HEK293 (cell line): ENCODE measurements at regions not wholly inside any gene's neighbourhood (a gene's known extent, or its start where the extent isn't known, plus 50 kb on each side); places are given as distances from the start of the nearest gene placed in this dataset.

Experiments used
- CTCF ChIP-seq: fragments of 450-650 bp; formaldehyde crosslinking; IDR thresholded peaks from 2 replicates; pipeline ENCODE4 v1.5.1; 2016; ENCODE audit warnings: missing biosample characterization, missing genetic modification characterization
- PATZ1 ChIP-seq: fragments of 450-650 bp; formaldehyde crosslinking; IDR thresholded peaks from 2 replicates; pipeline ENCODE4 v1.5.1; 2016; ENCODE audit warnings: missing biosample characterization, missing genetic modification characterization
- ZNF514 ChIP-seq: fragments of 450-650 bp; formaldehyde crosslinking; IDR thresholded peaks from 2 replicates; pipeline ENCODE4 v1.5.1; 2016; ENCODE audit warnings: missing biosample characterization, missing genetic modification characterization
- ZNF555 ChIP-seq: fragments of 450-650 bp; formaldehyde crosslinking; conservative IDR thresholded peaks from 2 replicates; pipeline ENCODE4 v1.5.1; 2017; ENCODE audit warnings: missing biosample characterization, mild to moderate bottlenecking, missing genetic modification characterization, inconsistent platforms
- ZSCAN5A ChIP-seq: fragments of 450-650 bp; formaldehyde crosslinking; IDR thresholded peaks from 2 replicates; pipeline ENCODE4 v1.5.1; 2016; ENCODE audit warnings: missing biosample characterization, missing genetic modification characterization

DNA sequence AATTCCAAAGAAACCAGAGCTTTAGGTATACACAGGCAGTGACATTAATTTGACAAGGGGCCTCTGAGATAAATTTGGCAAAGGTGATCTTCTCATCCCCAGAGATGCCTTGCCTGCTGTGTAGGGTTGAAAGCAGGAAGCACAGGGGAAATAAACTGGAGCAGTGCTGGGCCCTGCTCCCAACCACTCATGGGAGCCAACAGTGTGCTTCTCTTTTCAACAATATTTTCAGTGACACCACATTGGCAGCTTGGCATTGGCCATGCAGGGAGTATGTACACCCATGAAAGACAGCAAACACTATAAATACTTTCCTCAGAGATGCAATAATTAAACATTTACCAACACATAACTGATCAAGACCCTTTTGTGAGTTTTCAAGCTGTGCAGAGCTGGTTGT is 90.7 kb upstream of the F13A1 start:
- TF ChIP-seq CTCF (tag by site-specific recombination) = no peak
- no peak for TF ChIP-seq ZSCAN5A (tag by site-specific recombination)
- no peak for TF ChIP-seq PATZ1 (tag by site-specific recombination)
- no peak for TF ChIP-seq ZNF514 (tag by site-specific recombination)
- no peak for TF ChIP-seq ZNF555 (tag by site-specific recombination)
